T-helper 2 cell treated with Interferon-gamma antibody and Interleukin-4, amounts not matched to agents 5 μg/mL and 100 μg/mL, for 36 hours (primary cell): ENCODE measurements at regions not wholly inside any gene's neighbourhood (a gene's known extent, or its start where the extent isn't known, plus 50 kb on each side); places are given as distances from the start of the nearest gene placed in this dataset.

Experiments
- DNase-seq: peaks from one replicate; pipeline ENCODE4 v3.0.0; 2021; ENCODE audit warnings: low spot score
- H3K27ac Mint-ChIP-seq: one replicate; pipeline ENCODE4 v1.8.0; 2021; ENCODE audit warnings: mild to moderate bottlenecking, mixed read lengths
- H3K27me3 Mint-ChIP-seq: one replicate; pipeline ENCODE4 v1.8.0; 2021; ENCODE audit warnings: low read depth, mixed read lengths
- H3K36me3 Mint-ChIP-seq: one replicate; pipeline ENCODE4 v1.8.0; 2021; ENCODE audit warnings: low read depth, mixed read lengths
- H3K4me1 Mint-ChIP-seq: one replicate; pipeline ENCODE4 v1.8.0; 2021; ENCODE audit warnings: low read depth, mixed read lengths
- H3K4me3 Mint-ChIP-seq: one replicate; pipeline ENCODE4 v1.8.0; 2022; ENCODE audit warnings: mild to moderate bottlenecking, moderate library complexity, mixed read lengths
- H3K9me3 Mint-ChIP-seq: one replicate; pipeline ENCODE4 v1.8.0; 2021; ENCODE audit warnings: mixed read lengths

- Mint-ChIP-seq H3K4me1 (no peaks in the 10 kb centered on the region), H3K4me3 (no peak overlapping the region), H3K27me3 (peaks cover 6% of the 10 kb centered on the region), H3K9me3 (no peaks in the 10 kb centered on the region), H3K36me3 (no peaks in the 10 kb centered on the region), H3K27ac (no peak overlapping the region)
- DNase-seq: no peak
These were observed 175.2 kb upstream of the HDAC4 start for GRCh38 chr2:239575931-239576445.

- Mint-ChIP-seq H3K27me3 (peaks cover 6% of the 10 kb centered on the region), H3K27ac (no peak overlapping the region), H3K4me3 (no peak overlapping the region), H3K4me1 (no peaks in the 10 kb centered on the region), H3K9me3 (no peaks in the 10 kb centered on the region), H3K36me3 (no peaks in the 10 kb centered on the region)
- DNase-seq: no peak
These were observed 173.8 kb upstream of the HDAC4 start for GRCh38 chr2:239574434-239575156.

GRCh38 chr2:239574054-239574433, 173.2 kb upstream of the HDAC4 start:
- H3K9me3 Mint-ChIP-seq: no peaks in the 10 kb centered on the region
- H3K4me3 Mint-ChIP-seq: no peak overlapping the region
- H3K4me1 Mint-ChIP-seq: no peaks in the 10 kb centered on the region
- H3K27ac Mint-ChIP-seq: no peak overlapping the region
- no peak for DNase-seq
- no peaks in the 10 kb centered on the region for H3K36me3 Mint-ChIP-seq
- peaks cover 6% of the 10 kb centered on the region for H3K27me3 Mint-ChIP-seq

- no peaks in the 10 kb centered on the region for H3K4me1 Mint-ChIP-seq
- H3K4me3 Mint-ChIP-seq: no peak overlapping the region
- H3K27ac Mint-ChIP-seq: no peak overlapping the region
- no peak for DNase-seq
- peaks cover 3% of the 10 kb centered on the region for H3K27me3 Mint-ChIP-seq
- no peaks in the 10 kb centered on the region for H3K36me3 Mint-ChIP-seq
- H3K9me3 Mint-ChIP-seq: no peaks in the 10 kb centered on the region
These were observed 170.2 kb upstream of the HDAC4 start for GRCh38 chr2:239570971-239571520.

- no peaks in the 10 kb centered on the region for H3K36me3 Mint-ChIP-seq
- peaks cover 3% of the 10 kb centered on the region for H3K27me3 Mint-ChIP-seq
- no peak overlapping the region for H3K4me3 Mint-ChIP-seq
- no peak for DNase-seq
- H3K9me3 Mint-ChIP-seq: no peaks in the 10 kb centered on the region
- H3K4me1 Mint-ChIP-seq: no peaks in the 10 kb centered on the region
- no peak overlapping the region for H3K27ac Mint-ChIP-seq
These were observed 169.6 kb upstream of the HDAC4 start for GRCh38 chr2:239570216-239570925.

- no peak for DNase-seq
- Mint-ChIP-seq H3K27ac (no peak overlapping the region), H3K36me3 (no peaks in the 10 kb centered on the region), H3K4me3 (no peak overlapping the region), H3K9me3 (no peaks in the 10 kb centered on the region), H3K27me3 (peaks cover 3% of the 10 kb centered on the region), H3K4me1 (no peaks in the 10 kb centered on the region)
These were observed 168.7 kb upstream of the HDAC4 start for GRCh38 chr2:239569401-239570090.

GRCh38 chr2:239568601-239569000, 167.8 kb upstream of the HDAC4 start:
- Mint-ChIP-seq H3K4me1 (no peaks in the 10 kb centered on the region), H3K27ac (no peak overlapping the region), H3K36me3 (no peaks in the 10 kb centered on the region), H3K27me3 (peaks cover 3% of the 10 kb centered on the region), H3K9me3 (no peaks in the 10 kb centered on the region), H3K4me3 (no peak overlapping the region)
- no peak for DNase-seq

- no peaks in the 10 kb centered on the region for H3K9me3 Mint-ChIP-seq
- peaks cover 7% of the 10 kb centered on the region for H3K27me3 Mint-ChIP-seq
- no peaks in the 10 kb centered on the region for H3K4me1 Mint-ChIP-seq
- no peaks in the 10 kb centered on the region for H3K36me3 Mint-ChIP-seq
- H3K27ac Mint-ChIP-seq: no peak overlapping the region
- H3K4me3 Mint-ChIP-seq: no peak overlapping the region
- no peak for DNase-seq
These were observed 167.0 kb upstream of the HDAC4 start for GRCh38 chr2:239567786-239568185.

GRCh38 chr2:239566995-239567568, 166.3 kb upstream of the HDAC4 start:
- no peak for DNase-seq
- Mint-ChIP-seq H3K27ac (no peak overlapping the region), H3K9me3 (no peaks in the 10 kb centered on the region), H3K4me3 (no peak overlapping the region), H3K27me3 (peaks cover 4% of the 10 kb centered on the region), H3K4me1 (no peaks in the 10 kb centered on the region), H3K36me3 (no peaks in the 10 kb centered on the region)

GRCh38 chr2:239566162-239566994, 165.6 kb upstream of the HDAC4 start:
- no peak for DNase-seq
- no peak overlapping the region for H3K4me3 Mint-ChIP-seq
- no peaks in the 10 kb centered on the region for H3K36me3 Mint-ChIP-seq
- no peak overlapping the region for H3K27ac Mint-ChIP-seq
- no peaks in the 10 kb centered on the region for H3K4me1 Mint-ChIP-seq
- peaks cover 4% of the 10 kb centered on the region for H3K27me3 Mint-ChIP-seq
- no peaks in the 10 kb centered on the region for H3K9me3 Mint-ChIP-seq

- Mint-ChIP-seq H3K27ac (no peak overlapping the region), H3K9me3 (no peaks in the 10 kb centered on the region), H3K4me1 (no peaks in the 10 kb centered on the region), H3K4me3 (no peak overlapping the region), H3K27me3 (peaks cover 6% of the 10 kb centered on the region), H3K36me3 (no peaks in the 10 kb centered on the region)
- DNase-seq: no peak
These were observed 163.8 kb upstream of the HDAC4 start for GRCh38 chr2:239564587-239564986.

- peaks cover 8% of the 10 kb centered on the region for H3K27me3 Mint-ChIP-seq
- no peak overlapping the region for H3K27ac Mint-ChIP-seq
- no peak for DNase-seq
These were observed 162.7 kb upstream of the HDAC4 start for GRCh38 chr2:239563561-239563960.

GRCh38 chr2:239561446-239562001, 160.7 kb upstream of the HDAC4 start:
- no peak overlapping the region for H3K27ac Mint-ChIP-seq
- H3K4me3 Mint-ChIP-seq: no peak overlapping the region
- peaks cover 8% of the 10 kb centered on the region for H3K27me3 Mint-ChIP-seq
- no peaks in the 10 kb centered on the region for H3K36me3 Mint-ChIP-seq
- H3K9me3 Mint-ChIP-seq: no peaks in the 10 kb centered on the region
- no peak for DNase-seq
- no peaks in the 10 kb centered on the region for H3K4me1 Mint-ChIP-seq

More at GRCh38 chr2:239563561-239563960, 162.7 kb upstream of the HDAC4 start:
- H3K9me3 Mint-ChIP-seq: no peaks in the 10 kb centered on the region
- H3K36me3 Mint-ChIP-seq: no peaks in the 10 kb centered on the region
- H3K4me1 Mint-ChIP-seq: no peaks in the 10 kb centered on the region
- H3K4me3 Mint-ChIP-seq: no peak overlapping the region
